ENCODE measurements at regions not wholly inside any gene's neighbourhood (a gene's known extent, or its start where the extent isn't known, plus 50 kb on each side); places are given as distances from the start of the nearest gene placed in this dataset.

DNA sequence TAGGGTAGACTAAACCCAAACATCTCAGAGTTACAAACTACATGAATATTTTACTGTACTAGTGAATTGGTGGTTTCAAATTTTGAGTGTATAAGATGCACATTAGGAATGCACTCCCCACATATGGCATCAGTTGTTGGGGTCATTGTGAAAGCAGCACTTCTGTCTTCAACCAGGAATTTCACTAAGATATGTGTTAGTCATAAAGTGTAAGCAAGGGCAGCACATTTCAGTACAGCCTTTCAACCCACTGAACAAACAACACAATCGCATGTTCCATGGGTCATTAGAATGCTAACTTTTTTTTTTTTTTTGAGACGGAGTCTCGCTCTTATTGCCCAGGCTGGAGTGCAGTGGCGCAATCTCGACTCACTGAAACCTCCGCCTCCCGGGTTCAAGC, 164.1 kb upstream of the MAP2 start:
- TF ChIP-seq, protein P1, sequence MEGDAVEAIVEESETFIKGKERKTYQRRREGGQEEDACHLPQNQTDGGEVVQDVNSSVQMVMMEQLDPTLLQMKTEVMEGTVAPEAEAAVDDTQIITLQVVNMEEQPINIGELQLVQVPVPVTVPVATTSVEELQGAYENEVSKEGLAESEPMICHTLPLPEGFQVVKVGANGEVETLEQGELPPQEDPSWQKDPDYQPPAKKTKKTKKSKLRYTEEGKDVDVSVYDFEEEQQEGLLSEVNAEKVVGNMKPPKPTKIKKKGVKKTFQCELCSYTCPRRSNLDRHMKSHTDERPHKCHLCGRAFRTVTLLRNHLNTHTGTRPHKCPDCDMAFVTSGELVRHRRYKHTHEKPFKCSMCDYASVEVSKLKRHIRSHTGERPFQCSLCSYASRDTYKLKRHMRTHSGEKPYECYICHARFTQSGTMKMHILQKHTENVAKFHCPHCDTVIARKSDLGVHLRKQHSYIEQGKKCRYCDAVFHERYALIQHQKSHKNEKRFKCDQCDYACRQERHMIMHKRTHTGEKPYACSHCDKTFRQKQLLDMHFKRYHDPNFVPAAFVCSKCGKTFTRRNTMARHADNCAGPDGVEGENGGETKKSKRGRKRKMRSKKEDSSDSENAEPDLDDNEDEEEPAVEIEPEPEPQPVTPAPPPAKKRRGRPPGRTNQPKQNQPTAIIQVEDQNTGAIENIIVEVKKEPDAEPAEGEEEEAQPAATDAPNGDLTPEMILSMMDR (conservative IDR thresholded peaks at IDR 0.05 in 1 of 2, IDR thresholded peaks at IDR 0.05 in 1 of 2; ENCODE audit: low read depth in 1 of 2, low read length in 2 of 2): no peak
- TF ChIP-seq EZH2 (IDR thresholded peaks at IDR 0.05; ENCODE audit: low read length, missing control alignments): no peak
